NCI-H345 treated with DMSO at 0.1 percent for 48 hours (cell line): ENCODE measurements at regions not wholly inside any gene's neighbourhood (a gene's known extent, or its start where the extent isn't known, plus 50 kb on each side); places are given as distances from the start of the nearest gene placed in this dataset.
"Not testable (repeated sequence)": the region's sequence is repeated elsewhere in the genome, so short reads cannot be mapped to it uniquely, and the experiment has no call there.

Source experiments
- DNase-seq: peaks from one replicate; lab custom pipeline; 2025; ENCODE audit not compliant: unreplicated experiment; lab: John Stamatoyannopoulos, UW

DNA sequence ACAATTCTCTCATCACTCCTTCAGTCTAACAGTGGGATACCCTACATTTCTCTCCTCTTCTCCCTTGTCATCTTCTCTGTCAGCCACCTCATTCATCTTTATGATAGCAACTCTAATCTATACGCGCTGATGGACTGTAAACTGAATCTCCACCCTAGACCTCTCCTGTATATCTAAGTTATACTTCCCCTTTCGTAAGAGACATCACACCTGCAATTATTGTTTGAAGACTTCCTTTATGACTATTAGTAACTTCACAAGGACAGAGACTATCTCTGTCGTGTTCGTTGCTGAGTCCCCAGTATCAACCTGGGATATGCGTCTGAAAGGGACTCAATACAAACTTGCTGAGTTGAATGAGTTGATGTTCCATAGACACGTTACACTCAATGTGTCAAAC lies 263.2 kb downstream of the IRS1 start:
- no peak for DNase-seq

- not testable (repeated sequence) for DNase-seq
Observed at GRCh38 chr2:226532976-226533375, 266.6 kb downstream of the IRS1 start.

DNA sequence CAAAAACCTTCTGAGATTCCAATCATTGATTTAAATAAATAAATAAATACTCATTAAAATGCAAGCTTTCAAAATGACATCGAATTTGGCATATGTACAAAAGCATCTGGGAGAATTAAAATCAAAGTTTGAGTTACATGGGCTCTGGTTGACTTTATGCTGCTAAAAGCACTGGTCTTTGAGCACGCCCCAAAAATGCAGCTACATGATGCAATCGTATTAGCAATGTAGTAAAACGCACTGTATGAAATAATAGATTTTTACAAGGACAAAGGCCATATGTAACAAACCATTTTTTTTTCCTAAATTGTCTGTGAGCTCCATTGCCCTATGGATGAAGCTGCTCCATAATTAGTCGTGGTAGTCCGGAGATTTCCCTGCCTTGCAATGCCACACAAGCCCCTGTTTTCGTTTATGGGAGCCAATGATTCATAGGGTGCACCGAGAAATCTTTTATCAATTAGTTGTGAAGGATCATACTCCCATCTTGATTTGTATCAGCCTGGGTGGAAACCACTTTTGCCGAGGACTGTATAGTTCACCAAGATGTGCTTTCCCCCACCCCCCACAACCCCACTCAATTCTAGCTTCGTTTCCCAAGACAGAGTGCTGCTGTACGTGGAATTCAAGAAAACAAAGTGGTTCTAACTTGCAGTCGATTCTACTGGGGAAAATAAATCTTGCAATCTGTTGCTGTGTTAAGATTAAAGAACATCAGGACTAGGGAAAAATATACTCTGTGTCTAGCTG lies 268.4 kb downstream of the IRS1 start:
- no peak for DNase-seq

DNA sequence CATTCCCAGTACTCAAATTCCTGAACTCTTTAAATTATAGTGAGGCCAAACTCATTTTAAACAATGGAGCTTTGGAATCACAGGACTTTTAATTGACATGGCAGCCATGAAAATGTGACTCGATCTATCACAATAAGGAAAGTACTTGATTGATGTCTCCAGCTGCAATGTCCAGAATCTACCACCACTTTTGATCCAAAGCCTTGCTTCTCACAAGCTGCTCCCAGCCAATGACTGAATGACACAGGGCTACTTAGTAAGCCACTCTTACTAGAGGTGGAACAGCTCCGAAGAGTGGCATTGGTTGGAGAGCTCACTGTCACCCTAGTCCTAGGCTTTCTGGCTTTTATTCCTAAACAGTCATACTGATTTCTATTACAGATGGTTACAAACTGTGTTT lies 270.1 kb downstream of the IRS1 start:
- no peak for DNase-seq

- DNase-seq: no peak
Observed at GRCh38 chr2:226526716-226527115, 272.9 kb downstream of the IRS1 start.

GRCh38 chr2:226524381-226524843 lies 275.2 kb downstream of the IRS1 start:
- no peak for DNase-seq

DNA sequence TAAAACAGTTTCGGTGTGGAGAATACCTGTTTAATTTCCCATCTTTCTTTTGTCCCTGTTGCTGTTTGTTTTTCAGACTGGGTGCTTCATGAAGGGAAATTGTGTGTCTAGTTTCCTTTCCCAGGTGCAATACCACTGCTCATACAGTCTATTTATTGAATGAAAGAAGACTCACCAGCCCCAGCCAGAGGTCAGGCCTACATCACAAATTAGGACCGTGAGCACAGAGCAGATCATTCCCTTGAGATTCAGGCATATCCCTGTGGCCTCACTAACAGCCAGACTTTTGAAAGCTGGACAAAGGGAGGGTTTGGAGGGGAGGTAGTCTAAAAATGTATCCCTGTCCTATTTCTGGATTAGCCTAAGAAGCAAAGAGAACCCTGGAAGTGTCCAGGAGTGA lies 278.9 kb downstream of the IRS1 start:
- no peak for DNase-seq

GRCh38 chr2:226515344-226516055 lies 284.1 kb downstream of the IRS1 start:
- no peak for DNase-seq

- DNase-seq: no peak
Observed at GRCh38 chr2:226514895-226515294, 284.7 kb downstream of the IRS1 start.

DNA sequence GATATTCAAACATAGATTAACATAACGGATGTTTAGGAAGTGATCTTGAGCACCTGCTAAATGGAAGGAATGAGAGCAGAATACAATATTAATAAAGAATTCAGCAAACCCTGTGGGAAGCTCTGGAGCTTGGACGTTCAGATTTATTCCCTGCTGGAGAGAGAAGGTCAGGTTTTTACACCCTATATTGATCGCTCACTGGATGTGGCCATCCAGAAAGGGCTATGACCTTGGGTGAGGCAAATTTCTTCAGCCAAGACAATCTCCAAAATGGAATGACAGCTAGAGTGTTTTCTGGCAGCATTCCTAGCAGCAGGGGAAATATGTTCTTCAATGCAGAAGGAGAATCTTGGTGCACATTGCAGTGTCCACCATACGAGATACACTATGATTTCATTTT lies 288.3 kb downstream of the IRS1 start:
- no peak for DNase-seq

GRCh38 chr2:226508683-226509082 lies 290.9 kb downstream of the IRS1 start:
- DNase-seq: no peak

GRCh38 chr2:226508005-226508404 lies 291.6 kb downstream of the IRS1 start:
- no peak for DNase-seq

- DNase-seq: no peak
Observed at GRCh38 chr2:226497146-226497909, 302.3 kb downstream of the IRS1 start.

DNA sequence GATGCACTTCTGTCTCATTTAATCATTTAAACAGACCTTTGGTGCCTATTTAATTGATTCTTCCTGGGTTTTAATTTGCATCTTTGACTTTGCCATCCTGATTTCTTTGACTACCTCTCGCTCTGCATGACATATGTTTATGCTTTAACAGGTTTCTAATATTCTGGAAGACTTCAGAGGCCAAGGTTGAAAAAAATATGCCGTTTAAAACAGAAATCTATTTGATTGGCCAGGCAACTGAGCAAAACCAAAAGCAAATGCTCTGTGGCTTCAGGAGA lies 303.4 kb downstream of the IRS1 start:
- DNase-seq: no peak

DNA sequence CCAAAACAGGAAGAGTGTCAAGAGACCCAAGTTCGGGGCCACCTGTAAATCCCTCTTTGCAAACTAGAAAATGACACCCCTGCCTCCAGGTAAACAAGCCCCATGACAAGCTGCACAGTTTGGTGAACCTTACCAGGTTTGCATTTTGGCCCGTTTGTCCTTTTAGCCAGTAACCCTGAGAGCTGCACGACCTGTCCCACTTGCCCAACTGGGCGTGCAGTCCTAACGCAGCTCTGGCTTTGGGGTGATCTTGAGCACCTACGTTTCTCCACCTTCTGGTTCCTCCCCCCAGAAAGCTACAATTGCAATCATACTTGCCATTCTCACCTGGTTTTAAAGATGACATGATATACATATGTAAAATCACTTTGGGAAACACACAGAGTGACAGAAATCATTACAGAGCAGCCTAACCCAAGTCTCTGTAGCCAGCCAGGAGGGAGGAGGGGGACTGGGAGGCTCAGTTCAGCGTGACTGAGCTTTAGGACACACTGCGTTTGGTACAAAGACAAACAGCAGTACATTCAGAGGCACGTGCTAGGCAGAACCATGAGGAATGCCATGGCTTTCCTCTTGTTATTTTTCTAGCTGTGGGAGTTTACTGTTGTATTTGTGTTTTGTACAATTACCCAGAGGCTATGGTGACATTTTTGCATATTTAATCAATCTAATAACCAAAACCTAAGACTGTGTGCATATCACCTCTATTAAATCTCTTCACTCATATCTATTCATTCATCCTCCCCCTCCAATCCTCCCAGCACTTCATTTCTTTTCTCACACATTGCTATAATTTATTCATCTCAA lies 304.0 kb downstream of the IRS1 start:
- no peak for DNase-seq

DNA sequence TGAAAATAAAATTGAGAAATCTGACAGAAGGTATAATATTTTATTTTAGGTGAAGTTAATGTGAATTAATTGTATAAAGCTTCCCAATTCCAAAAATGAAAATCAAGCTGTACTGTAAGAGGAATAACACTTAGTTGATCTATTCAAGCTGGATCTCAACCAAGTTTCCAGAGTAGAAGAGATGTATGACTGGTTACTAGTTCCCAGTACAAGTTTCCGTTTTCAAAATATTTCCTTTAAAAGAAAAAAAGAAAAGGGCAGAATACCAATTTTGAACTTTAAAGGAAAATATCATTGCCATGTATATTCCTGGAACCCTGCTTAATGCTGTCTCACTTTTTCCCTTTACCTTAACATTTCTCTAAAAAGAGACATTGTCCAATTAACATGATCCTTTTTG lies 308.5 kb downstream of the IRS1 start:
- no peak for DNase-seq

DNA sequence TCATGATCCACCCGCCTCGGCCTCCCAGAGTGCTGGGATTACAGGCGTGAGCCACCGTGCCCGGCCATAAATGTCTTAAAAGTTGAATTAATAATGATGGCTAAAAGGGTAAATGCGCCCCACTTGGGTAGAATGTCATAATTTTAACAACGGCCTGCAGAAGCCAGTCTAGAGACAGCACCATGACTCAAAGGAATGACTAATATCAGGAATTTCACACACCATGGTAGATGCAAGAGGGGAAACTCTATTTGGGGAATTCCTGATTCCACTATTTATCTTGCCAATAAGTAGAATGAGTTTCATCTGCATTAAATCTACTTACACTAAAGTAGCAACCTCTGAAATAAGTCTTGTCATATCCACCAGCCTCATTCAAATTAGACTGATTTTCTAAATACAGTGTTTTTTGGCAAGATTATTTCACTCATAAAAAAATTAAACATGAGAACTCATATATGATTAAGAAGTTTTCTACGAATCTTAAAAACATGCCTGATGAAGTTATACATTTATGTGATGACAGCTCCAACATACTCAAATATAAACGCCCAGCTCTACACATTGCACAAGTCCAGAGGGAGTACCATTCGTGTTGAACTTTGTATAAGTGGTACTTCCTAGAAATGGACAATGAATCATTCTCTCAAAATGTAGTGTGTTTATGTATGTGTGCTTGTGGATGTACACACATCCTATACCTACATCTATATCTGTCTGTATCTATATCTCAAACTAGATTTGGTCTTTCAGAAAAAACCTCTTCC lies 309.7 kb downstream of the IRS1 start:
- DNase-seq: no peak

DNA sequence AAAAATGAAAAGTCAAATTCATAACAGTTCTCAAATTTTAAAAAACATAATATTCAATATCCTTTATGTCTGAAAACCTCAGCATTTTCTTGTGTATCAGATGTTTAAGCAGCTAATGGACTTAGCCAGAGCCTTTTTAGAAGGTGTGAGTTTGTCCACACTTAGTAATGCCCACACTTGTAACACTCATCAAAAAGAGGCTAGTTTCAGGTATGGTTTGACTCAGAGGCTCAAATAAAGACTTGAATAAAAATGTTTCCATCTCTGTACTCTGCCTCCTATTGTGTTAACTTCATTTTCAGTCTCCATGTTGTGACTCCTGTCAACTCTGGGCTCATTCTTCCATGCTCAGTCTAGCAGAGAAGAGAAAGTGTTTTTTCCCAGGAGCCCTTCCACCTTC lies 311.6 kb downstream of the IRS1 start:
- no peak for DNase-seq

DNA sequence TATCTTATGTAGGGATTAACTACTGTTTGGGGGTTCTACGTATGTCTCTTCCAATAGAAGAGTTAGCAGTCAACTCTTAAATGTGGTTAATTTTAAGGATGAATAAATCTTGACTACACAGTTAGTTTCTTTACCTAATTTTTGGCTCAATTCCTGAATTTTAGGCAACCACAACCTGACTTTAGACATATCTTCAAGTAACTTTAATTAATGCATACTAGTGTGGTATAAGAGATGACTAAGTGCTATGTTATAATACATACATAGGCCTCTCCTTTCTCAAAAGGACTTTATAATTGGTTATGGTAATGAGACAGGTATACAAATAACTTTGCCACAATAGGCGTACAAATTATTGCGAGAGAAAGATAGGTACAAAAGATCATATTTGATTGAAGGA lies 312.0 kb downstream of the IRS1 start:
- DNase-seq: no peak

DNA sequence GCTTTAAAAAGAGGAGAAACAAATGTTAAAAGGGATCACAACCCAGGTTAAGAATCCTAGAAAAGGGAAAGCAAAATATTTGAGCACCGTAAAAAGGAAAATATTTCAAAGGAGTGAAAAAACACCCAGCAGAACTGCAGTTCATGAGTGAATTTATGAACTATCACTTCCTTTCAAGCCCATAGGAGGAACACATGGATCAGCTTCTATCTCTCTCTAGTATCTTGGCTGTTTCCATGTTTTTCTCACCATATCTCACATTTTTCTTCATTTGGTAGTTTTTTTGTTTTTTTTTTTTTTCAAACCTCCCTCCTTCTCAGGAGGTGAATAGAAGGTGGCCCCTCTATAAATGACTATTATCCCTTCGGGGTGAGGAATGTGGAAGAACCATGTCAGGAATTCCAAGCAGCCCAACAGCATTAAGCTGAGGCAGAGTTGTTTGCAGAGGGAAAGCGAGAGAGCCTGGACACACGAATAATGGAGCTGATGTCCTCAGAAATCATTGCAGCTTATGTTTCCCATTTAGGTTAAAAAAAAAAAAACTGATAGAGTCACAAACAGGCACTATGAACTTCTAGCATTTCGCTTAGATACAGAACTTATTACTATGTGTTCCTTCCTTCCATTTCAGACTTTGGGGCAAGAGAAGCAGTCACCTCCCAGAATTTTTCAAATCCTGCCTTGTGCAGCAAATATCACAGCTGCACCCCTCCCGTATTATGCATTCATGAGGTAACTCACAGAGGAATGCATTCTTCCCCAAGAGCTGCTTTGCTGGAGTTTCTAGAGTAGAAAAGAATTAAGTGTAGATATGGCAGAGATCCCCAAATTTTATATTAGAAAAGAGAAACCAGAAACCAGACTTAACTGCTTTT lies 315.6 kb downstream of the IRS1 start:
- DNase-seq: no peak
